Suppressor macrophage treated with lipopolysaccharide for 4 hours (primary cell): ENCODE measurements at regions not wholly inside any gene's neighbourhood (a gene's known extent, or its start where the extent isn't known, plus 50 kb on each side); places are given as distances from the start of the nearest gene placed in this dataset.
"Not testable (repeated sequence)": the region's sequence is repeated elsewhere in the genome, so short reads cannot be mapped to it uniquely, and the experiment has no call there.

Experiments used
- DNase-seq: peaks from one replicate; pipeline ENCODE4 v3.0.0-alpha.2; 2020

GRCh38 chr7:97928844-97929243, 56.6 kb upstream of the ASNS start:
- DNase-seq, result not testable (repeated sequence)

GRCh38 chr7:97927790-97928748, 55.9 kb upstream of the ASNS start:
- peak; percentile 50 for DNase-seq
